ENCODE measurements at regions not wholly inside any gene's neighbourhood (a gene's known extent, or its start where the extent isn't known, plus 50 kb on each side); places are given as distances from the start of the nearest gene placed in this dataset.
A peak's percentile ranks its signal among the peaks of the same experiment; 100 is the strongest.

DNA sequence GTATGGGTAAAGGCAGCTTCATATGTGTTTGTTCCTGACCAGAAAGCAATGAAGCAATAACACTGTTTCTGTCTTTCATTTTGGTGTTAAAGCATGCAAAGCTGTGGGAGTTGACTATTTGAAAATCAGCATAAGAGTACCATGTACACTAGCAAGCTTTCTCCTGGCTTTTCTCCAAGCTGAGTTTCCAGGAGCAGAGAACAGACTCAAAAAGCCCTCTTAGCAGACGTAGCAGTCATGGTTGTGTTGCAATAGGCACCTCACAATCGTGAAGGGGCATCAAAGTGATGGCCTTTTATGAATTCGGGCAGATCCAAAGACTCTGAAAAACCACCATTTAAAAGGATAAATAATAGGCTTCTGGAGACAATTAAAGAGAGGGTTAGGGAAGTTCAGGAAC is 159.7 kb downstream of the PTGER3 start:
- H3K79me2 ChIP-seq: no peaks in the 10 kb centered on the region
- no peak for TF ChIP-seq EZH2 (IDR thresholded peaks at IDR 0.05; ENCODE audit: borderline replicate concordance)
- no peak for TF ChIP-seq EZH2phosphoT487 (IDR thresholded peaks at IDR 0.05; ENCODE audit: low read depth, severe bottlenecking, unreplicated experiment)
- TF ChIP-seq, protein P1, sequence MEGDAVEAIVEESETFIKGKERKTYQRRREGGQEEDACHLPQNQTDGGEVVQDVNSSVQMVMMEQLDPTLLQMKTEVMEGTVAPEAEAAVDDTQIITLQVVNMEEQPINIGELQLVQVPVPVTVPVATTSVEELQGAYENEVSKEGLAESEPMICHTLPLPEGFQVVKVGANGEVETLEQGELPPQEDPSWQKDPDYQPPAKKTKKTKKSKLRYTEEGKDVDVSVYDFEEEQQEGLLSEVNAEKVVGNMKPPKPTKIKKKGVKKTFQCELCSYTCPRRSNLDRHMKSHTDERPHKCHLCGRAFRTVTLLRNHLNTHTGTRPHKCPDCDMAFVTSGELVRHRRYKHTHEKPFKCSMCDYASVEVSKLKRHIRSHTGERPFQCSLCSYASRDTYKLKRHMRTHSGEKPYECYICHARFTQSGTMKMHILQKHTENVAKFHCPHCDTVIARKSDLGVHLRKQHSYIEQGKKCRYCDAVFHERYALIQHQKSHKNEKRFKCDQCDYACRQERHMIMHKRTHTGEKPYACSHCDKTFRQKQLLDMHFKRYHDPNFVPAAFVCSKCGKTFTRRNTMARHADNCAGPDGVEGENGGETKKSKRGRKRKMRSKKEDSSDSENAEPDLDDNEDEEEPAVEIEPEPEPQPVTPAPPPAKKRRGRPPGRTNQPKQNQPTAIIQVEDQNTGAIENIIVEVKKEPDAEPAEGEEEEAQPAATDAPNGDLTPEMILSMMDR (IDR thresholded peaks at IDR 0.05; ENCODE audit: poor library complexity): no peak
- H4K20me1 ChIP-seq (ENCODE audit: insufficient read depth, poor library complexity, severe bottlenecking): no peaks in the 10 kb centered on the region
- no peak overlapping the region for H3K4me2 ChIP-seq
- no peaks in the 10 kb centered on the region for H3K9me3 ChIP-seq (ENCODE audit: low read depth)
- no peaks in the 10 kb centered on the region for H3K4me1 ChIP-seq (ENCODE audit: insufficient read depth)
- no peak overlapping the region for H3K27ac ChIP-seq
- no peaks in the 10 kb centered on the region for H3K9me2 ChIP-seq (replicated peaks; ENCODE audit: insufficient read depth)
- H2AFZ ChIP-seq: no peak overlapping the region
- 66% methylated on average over 3 of the region's 3 CpGs for WGBS (ENCODE audit: low lambda C conversion rate, missing lambda C conversion rate)
- no peaks in the 10 kb centered on the region for H3K36me3 ChIP-seq (replicated peaks; ENCODE audit: insufficient read depth, low read depth)
- H3K27me3 ChIP-seq: no peaks in the 10 kb centered on the region
- peak; percentile 21 for DNase-seq (ENCODE audit: low spot score)
- H3K4me3 ChIP-seq: no peak overlapping the region

DNA sequence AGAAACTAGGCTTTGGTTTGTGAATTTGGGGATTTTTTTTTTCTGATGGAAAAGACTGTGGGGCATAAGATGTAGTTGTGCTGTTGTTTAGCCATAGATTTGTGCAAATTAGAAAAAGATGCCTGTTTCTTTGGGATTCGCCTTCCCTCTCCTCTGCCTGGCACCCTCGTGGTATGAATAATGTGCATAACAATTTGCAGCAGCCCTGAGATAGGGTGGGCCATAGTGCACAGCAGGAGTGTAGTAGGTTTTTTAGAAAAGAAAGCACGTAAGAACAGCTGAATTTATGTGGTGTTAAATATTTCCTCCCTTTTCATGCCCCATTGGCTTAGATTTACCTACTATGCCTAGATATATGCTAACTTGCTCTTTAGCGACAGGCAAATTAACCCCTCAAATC is 158.9 kb downstream of the PTGER3 start:
- H3K4me3 ChIP-seq: no peak overlapping the region
- no peaks in the 10 kb centered on the region for H4K20me1 ChIP-seq (ENCODE audit: insufficient read depth, poor library complexity, severe bottlenecking)
- H3K79me2 ChIP-seq: no peaks in the 10 kb centered on the region
- H3K27me3 ChIP-seq: no peaks in the 10 kb centered on the region
- no peak for TF ChIP-seq EZH2phosphoT487 (IDR thresholded peaks at IDR 0.05; ENCODE audit: low read depth, severe bottlenecking, unreplicated experiment)
- TF ChIP-seq EZH2 (IDR thresholded peaks at IDR 0.05; ENCODE audit: borderline replicate concordance): no peak
- TF ChIP-seq, protein P1 (IDR thresholded peaks at IDR 0.05; ENCODE audit: poor library complexity): no peak
- H3K9me2 ChIP-seq (replicated peaks; ENCODE audit: insufficient read depth): no peaks in the 10 kb centered on the region
- no peaks in the 10 kb centered on the region for H3K4me1 ChIP-seq (ENCODE audit: insufficient read depth)
- WGBS (ENCODE audit: low lambda C conversion rate, missing lambda C conversion rate): 77% methylated on average over 4 of the region's 4 CpGs
- no peak overlapping the region for H2AFZ ChIP-seq
- H3K27ac ChIP-seq: no peak overlapping the region
- H3K4me2 ChIP-seq: no peak overlapping the region
- no peaks in the 10 kb centered on the region for H3K36me3 ChIP-seq (replicated peaks; ENCODE audit: insufficient read depth, low read depth)
- H3K9me3 ChIP-seq (ENCODE audit: low read depth): no peaks in the 10 kb centered on the region
- DNase-seq (ENCODE audit: low spot score): no peak

DNA sequence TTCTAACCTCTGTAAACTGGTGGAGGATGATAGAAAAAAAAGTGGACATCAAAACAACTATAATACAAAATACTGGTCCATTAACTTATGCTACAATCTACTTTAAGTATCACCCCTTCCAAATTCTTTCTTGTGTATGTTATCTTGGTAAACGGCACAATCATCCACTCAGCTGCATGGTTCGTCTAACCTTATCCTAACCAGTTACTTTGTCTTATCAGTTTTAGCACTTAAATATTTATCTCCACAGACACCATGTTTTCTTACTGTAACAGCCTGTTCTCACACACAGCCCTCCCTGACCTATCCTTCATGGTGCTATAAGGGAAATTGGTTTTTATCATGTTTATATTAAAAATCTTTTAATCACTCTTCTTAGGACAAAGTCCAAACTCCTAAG is 157.2 kb downstream of the PTGER3 start:
- H3K4me3 ChIP-seq: no peak overlapping the region
- no peak for DNase-seq (ENCODE audit: low spot score)
- no peaks in the 10 kb centered on the region for H3K9me3 ChIP-seq (ENCODE audit: low read depth)
- no peaks in the 10 kb centered on the region for H3K79me2 ChIP-seq
- no peaks in the 10 kb centered on the region for H4K20me1 ChIP-seq (ENCODE audit: insufficient read depth, poor library complexity, severe bottlenecking)
- no peaks in the 10 kb centered on the region for H3K27me3 ChIP-seq
- H3K27ac ChIP-seq: no peak overlapping the region
- H2AFZ ChIP-seq: no peak overlapping the region
- 10% methylated on average over 2 of the region's 2 CpGs for WGBS (ENCODE audit: low lambda C conversion rate, missing lambda C conversion rate)
- TF ChIP-seq, protein P1 (IDR thresholded peaks at IDR 0.05; ENCODE audit: poor library complexity): no peak
- TF ChIP-seq EZH2phosphoT487 (IDR thresholded peaks at IDR 0.05; ENCODE audit: low read depth, severe bottlenecking, unreplicated experiment) (no peak), EZH2 (IDR thresholded peaks at IDR 0.05; ENCODE audit: borderline replicate concordance) (no peak)
- no peaks in the 10 kb centered on the region for H3K4me1 ChIP-seq (ENCODE audit: insufficient read depth)
- H3K9me2 ChIP-seq (replicated peaks; ENCODE audit: insufficient read depth): no peaks in the 10 kb centered on the region
- no peaks in the 10 kb centered on the region for H3K36me3 ChIP-seq (replicated peaks; ENCODE audit: insufficient read depth, low read depth)
- H3K4me2 ChIP-seq: no peak overlapping the region
